GM19043 (cell line): ENCODE measurements at regions not wholly inside any gene's neighbourhood (a gene's known extent, or its start where the extent isn't known, plus 50 kb on each side); places are given as distances from the start of the nearest gene placed in this dataset.

Experiments used
- ATAC-seq: cut with Tn5 transposase; IDR thresholded peaks from one replicate; pipeline ENCODE4 v1.9.1; 2021; ENCODE audit warnings: low read depth; ENCODE audit not compliant: unreplicated experiment

- ATAC-seq, result no peak
Measured at GRCh38 chr21:35853321-35854239, 206.7 kb downstream of the SETD4 start.

- no peak for ATAC-seq
Measured at GRCh38 chr21:35852820-35853219, 207.5 kb downstream of the SETD4 start.

- ATAC-seq, result no peak
Measured at GRCh38 chr21:35850542-35851103, 209.7 kb downstream of the SETD4 start.

- ATAC-seq, result no peak
Measured at GRCh38 chr21:35850029-35850428, 210.3 kb downstream of the SETD4 start.

GRCh38 chr21:35849144-35849543, 211.2 kb downstream of the SETD4 start:
- no peak for ATAC-seq

- no peak for ATAC-seq
Measured at GRCh38 chr21:35843911-35844667, 216.2 kb downstream of the SETD4 start.

- ATAC-seq, result no peak
Measured at GRCh38 chr21:35840949-35841348, 219.4 kb downstream of the SETD4 start.

GRCh38 chr21:35840197-35840799, 220.0 kb downstream of the SETD4 start:
- no peak for ATAC-seq

GRCh38 chr21:35838987-35839763, 221.2 kb downstream of the SETD4 start:
- ATAC-seq, result no peak

- no peak for ATAC-seq
Measured at GRCh38 chr21:35838350-35838749, 222.0 kb downstream of the SETD4 start.

- ATAC-seq, result no peak
Measured at GRCh38 chr21:35833991-35834390, 226.3 kb downstream of the SETD4 start.

GRCh38 chr21:35833388-35833787, 226.9 kb downstream of the SETD4 start:
- ATAC-seq, result no peak

GRCh38 chr21:35831230-35831629, 229.1 kb downstream of the SETD4 start:
- ATAC-seq, result no peak

- no peak for ATAC-seq
Measured at GRCh38 chr21:35829067-35829466, 231.3 kb downstream of the SETD4 start.

- ATAC-seq, result no peak
Measured at GRCh38 chr21:35828161-35828560, 232.2 kb downstream of the SETD4 start.

- ATAC-seq, result no peak
Measured at GRCh38 chr21:35827004-35827403, 233.3 kb downstream of the SETD4 start.

GRCh38 chr21:35825370-35826353, 234.7 kb downstream of the SETD4 start:
- no peak for ATAC-seq

- no peak for ATAC-seq
Measured at GRCh38 chr21:35824136-35824535, 236.2 kb downstream of the SETD4 start.

GRCh38 chr21:35819134-35819533, 241.2 kb downstream of the SETD4 start:
- no peak for ATAC-seq
